D721Med (cell line): ENCODE measurements at regions not wholly inside any gene's neighbourhood (a gene's known extent, or its start where the extent isn't known, plus 50 kb on each side); places are given as distances from the start of the nearest gene placed in this dataset.

ENCODE experiments used
- DNase-seq: peaks from one replicate; pipeline ENCODE4 v3.0.0; 2011; ENCODE audit warnings: low spot score; ENCODE audit not compliant: insufficient read length
- FAIRE-seq: peaks from 2 replicates; lab custom pipeline; 2011; peaks lifted over from hg19 to GRCh38; lab: Jason Lieb, UNC
- CTCF ChIP-seq: IDR thresholded peaks from 2 replicates; pipeline ENCODE4 v1.5.1; 2012; ENCODE audit warnings: mild to moderate bottlenecking, control low read depth; ENCODE audit not compliant: insufficient read depth; ENCODE audit errors: missing control alignments

DNA sequence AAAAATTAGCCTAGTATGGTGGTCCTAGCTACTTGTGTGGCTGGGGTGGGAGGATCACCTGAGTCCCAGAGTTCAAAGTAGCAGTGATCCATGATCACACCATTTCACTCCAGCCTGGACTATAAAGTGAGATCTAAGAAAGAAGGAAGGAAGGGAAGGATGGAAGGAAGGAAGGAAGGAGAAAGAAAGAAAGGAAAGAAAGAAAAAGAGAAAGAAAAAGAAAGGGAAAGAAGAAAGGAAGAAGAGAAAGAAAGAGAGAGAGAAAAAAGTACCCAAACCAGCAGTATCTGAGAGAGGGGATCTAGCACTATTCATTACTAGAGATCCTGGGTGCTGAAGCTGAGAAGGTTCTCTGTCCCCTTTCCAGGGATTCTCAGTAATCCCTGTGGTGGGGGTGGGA is 197.8 kb downstream of the CD83 start:
- no peak for FAIRE-seq
- TF ChIP-seq CTCF = no peak
- DNase-seq = no peak

GRCh38 chr6:14316651-14317386 is 199.2 kb downstream of the CD83 start:
- no peak for FAIRE-seq
- no peak for DNase-seq
- TF ChIP-seq CTCF = peak; percentile 25

GRCh38 chr6:14317387-14317970 is 199.9 kb downstream of the CD83 start:
- DNase-seq (no peak), FAIRE-seq (no peak)
- no peak for TF ChIP-seq CTCF

GRCh38 chr6:14320332-14320731 is 202.8 kb downstream of the CD83 start:
- no peak for TF ChIP-seq CTCF
- no peak for DNase-seq
- FAIRE-seq = no peak

- no peak for DNase-seq
- FAIRE-seq = no peak
- no peak for TF ChIP-seq CTCF
These were observed 204.6 kb downstream of the CD83 start for GRCh38 chr6:14321992-14322772.

- FAIRE-seq (no peak), DNase-seq (no peak)
- no peak for TF ChIP-seq CTCF
These were observed 205.3 kb downstream of the CD83 start for GRCh38 chr6:14322841-14323240.

- DNase-seq = no peak
- TF ChIP-seq CTCF = no peak
- FAIRE-seq = no peak
These were observed 209.2 kb downstream of the CD83 start for GRCh38 chr6:14326774-14327173.
